GM18502 (cell line): ENCODE measurements at regions not wholly inside any gene's neighbourhood (a gene's known extent, or its start where the extent isn't known, plus 50 kb on each side); places are given as distances from the start of the nearest gene placed in this dataset.

Experiments used
- ATAC-seq: cut with Tn5 transposase; IDR thresholded peaks from one replicate; pipeline ENCODE4 v1.9.1; 2021; ENCODE audit warnings: mild to moderate bottlenecking; ENCODE audit not compliant: unreplicated experiment, poor library complexity

DNA sequence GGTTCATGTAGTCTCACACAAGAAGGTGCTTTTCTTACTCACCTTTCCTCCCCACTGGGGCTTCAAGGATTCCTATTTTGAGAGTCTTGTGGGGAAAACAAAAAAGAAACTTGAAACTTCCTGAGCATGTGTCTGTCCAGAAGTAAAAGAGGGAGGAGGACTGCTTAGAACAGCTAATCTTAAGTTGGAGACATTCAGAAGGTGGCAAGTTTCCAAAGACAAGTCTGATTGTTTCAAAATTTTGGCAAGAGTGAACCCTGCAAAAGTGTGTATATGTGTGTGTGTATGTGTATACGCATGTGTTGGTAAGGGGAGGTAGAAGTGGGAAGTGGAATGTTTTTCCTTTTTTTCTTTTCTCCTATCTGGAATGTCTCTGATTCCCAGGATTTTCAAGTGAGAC is 189.0 kb upstream of the FRMPD4 start:
- ATAC-seq: no peak

DNA sequence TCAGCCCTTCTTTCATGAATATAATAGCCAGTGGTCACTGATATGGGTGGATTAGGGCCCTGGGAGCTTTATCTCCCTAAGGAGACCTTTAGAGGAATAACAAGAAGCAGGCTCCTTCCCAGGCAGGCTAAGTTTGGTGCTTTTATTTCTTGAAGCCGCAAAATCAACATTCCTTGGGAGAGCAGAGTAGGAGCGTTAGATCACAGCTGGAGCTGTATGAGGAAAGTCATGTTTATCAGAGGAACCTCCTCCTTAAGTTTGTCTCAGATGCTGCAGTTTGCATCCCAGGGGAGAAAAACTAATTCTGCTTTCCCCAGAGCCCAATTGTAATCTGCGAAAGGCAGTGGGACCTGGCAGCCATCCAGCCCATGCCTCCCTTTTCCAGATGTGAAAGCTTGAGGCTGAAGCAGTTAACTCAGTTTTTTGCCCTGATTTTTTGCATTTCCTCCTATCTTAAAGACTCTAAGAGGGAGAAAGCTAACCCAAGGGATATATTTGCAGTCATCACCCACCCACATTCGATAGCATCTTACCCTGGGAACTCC is 186.0 kb upstream of the FRMPD4 start:
- no peak for ATAC-seq

DNA sequence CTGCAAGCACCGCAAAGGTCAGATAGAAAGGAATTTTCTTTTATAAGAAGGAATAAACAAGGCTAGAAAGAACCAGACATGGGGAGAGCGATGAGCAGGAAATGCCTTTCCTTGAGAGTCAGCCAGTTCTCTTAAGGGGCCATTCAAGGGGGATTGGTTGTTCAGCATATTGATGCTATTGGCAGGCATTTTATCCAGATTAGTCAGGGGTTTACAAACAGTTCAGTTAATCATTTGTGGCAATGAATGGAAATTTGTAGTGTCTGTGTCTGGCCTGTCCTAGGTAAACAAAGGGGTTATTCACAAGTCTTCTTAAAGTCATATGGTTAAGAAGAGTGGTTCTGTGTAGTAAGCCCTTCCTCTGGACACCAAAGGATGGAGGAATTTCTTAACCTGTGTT is 184.7 kb upstream of the FRMPD4 start:
- ATAC-seq: no peak

DNA sequence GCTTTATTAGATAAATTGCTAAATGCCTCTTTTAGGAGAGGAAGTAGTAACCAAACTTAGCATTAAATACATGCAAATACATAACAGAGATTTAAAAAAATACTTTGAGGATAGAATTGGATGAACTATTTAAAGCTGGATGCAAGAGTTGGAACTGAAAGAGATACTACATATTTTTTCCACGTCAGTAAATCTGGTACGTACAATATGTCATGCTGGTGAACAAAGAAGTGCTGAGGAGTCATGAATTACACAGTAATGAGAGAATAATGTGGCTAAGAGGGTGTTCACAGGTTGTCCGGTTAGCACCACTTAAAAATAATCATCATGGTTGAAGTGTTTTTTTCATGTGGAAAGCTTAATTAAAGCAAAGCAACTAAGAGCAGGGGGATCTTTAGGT is 184.1 kb upstream of the FRMPD4 start:
- no peak for ATAC-seq

DNA sequence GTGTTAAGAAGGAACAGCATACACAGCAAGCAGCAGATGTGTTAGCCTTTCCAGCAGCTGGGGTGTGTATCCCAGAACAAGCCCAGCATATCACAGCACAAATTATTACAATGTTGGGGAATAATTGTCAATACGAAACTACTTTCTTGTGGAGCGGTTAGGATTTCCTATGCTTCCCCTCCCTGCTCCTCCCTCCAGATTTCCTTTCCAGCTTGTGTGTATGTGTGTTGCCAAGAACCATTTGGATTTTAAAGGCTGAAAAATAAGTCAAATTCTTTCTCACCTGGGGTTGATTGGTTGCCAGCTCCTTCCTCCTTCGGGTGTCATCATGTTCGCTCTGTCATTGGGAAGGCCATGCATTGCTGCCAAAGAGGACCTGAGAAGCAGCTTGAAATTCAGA is 178.2 kb upstream of the FRMPD4 start:
- ATAC-seq: no peak

DNA sequence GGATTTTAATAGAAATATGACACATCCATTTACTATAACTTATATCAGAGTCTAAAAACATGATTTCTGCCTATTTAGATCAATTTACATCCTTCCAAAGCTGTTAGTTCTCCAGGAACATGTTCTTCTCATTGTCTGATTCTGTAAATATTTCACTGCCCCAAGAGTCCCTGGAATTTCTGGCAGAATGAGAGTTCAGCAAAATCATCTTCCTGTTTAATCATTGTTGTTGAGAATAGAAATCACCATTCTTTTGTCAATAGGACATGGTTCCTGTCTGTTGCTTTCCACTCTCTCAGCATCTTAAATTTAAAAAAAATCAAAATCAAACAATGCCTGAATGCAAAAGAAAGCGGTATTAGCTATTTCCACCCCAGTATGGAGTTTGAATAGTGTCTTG is 172.8 kb upstream of the FRMPD4 start:
- no peak for ATAC-seq

DNA sequence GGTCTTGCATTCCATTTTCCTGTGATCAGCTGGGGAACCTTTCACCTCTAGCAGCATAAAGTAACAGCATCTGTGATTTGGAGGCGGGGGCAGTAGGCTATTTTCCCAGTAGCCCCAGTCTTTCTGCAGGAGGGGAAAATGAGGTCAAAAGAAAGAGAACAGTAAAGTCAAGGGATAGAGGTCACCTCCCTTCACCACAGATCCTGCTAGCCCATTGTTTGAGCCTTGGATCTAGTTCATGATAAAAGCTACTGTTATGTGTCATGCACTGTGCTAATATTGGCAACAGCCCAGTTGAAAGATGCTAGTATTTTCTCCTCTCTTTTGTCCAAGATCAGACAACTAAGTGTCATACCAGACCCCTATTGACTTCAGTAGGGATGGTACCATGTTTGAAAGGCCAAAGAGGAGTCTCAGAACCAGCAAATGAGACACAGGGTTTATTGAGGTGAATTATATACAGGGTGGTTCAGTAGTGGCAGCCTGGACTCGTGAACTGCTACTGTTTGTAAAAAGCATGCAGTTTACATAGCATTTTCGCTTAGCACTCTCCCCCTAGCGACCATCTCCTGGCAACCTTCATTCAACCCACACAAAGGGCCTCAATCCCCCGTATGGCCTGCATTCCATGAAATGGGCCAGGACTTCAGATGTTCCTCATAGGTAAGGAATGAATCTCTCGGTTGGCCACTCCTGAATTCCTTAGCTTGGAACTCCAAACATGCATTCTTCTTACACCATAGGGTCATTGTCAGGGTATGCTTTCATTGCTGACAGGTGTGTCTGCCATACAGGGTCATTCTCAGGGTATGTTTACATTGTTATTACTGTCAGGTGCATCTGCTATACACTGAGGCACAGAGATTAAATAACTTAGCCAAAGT is 170.0 kb upstream of the FRMPD4 start:
- no peak for ATAC-seq

DNA sequence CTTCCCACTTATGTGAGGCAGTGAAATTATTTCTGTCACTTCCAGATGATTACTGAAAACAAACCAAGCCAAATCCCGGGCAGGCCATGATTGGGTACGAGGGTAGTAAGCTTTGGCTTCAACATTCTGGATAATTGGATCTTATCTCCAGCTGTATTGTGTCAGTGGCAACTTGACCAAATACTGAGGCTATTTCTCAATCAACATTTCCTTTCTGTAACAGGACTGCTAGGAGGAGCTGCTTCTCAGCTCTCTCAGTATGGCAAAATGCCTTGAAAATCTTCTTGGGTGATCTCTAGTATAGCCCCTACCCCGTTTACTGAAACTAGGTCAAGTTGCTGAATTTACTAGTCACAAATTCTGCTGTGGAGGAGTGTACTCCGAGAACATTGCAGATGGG is 169.3 kb upstream of the FRMPD4 start:
- ATAC-seq: no peak

DNA sequence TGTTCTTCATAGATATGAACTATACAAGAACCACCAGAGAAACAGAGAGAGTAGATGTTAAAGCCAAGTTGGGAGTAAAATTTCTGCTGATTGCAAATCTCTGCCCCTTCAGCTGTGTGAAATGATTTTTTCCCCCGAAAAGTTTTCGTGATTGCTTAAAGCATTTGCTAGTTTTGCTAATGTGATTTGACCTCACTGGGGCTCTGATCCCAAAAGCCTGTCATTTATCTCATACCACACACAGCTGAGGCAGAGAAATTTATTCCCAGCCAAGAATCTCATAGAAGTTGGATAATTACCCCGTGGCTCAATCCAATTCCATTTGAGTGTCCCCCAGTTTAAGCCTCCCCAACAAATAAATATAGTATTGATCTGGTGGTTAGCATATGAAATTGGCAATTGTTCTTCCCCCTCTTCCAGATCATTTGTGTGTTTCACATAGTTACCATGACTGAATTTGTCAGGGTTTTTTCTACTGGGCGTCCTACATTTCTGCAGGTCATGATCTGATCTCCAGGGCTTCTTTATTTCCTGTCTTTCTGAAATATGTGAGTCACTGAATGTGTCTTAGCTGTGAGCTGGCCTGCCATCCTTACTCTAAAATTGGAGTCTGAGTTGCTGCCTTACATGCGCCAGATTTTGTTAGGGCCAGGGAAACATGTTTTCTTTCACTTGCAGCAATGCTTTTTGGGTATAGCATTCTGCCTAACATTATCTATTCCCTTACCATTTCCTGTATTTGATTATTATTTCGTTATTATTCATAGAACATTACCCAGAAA is 167.5 kb upstream of the FRMPD4 start:
- no peak for ATAC-seq

DNA sequence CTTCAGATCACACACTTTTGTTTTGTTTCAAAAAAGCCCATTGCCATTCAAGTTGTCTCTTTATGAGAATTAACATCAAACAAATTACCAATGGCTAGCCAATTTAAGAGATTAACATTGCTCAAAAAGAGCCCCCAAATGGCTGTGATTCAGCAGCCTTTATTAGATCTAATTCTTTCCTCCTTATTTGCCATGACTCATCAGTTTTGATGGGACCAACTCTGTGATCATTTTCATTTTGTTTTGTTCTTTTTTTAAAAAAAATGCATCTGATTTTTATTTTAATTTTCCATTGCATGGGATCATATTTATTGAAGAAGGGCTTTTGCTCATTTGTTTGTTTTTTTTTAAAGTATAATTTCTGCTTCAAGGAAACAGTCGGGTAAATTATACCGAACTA is 161.6 kb upstream of the FRMPD4 start:
- ATAC-seq: no peak

DNA sequence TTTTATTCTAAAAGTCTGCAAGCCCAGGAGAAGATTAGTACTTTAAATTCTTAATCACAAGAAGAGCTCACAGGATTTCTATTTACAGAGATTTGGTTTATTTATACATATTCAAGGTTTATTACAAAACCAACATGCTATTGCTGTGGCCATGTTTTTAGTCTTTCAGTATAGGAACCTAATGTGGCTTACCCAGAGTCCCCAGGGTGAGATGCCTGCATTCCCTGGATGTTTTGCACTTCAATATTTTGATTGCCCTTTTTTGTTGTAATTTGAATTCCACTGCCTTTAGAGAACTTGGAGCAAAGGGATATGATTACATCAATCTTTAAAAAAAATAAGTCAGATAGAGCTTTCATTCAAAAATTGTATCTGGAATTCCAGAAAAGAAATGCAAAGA is 146.0 kb upstream of the FRMPD4 start:
- no peak for ATAC-seq

DNA sequence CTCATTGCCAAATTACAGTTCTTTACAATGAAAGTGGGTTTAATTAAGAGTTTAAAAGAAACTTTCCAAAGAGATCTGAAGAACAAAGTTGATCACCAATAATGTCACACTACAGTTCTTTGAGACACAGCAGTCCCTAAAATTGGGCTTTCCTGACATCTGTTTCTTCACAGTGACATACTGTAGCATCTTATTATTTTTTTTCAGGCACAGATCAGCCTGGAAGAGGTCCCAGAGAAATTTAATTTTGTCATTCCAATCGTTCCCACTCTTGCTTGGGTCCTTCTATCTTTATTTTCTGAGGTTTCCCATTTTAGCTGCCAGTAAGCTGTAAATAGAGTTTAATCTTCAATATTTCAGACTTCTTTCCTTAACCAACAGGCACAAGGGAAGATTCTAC is 143.1 kb upstream of the FRMPD4 start:
- no peak for ATAC-seq

DNA sequence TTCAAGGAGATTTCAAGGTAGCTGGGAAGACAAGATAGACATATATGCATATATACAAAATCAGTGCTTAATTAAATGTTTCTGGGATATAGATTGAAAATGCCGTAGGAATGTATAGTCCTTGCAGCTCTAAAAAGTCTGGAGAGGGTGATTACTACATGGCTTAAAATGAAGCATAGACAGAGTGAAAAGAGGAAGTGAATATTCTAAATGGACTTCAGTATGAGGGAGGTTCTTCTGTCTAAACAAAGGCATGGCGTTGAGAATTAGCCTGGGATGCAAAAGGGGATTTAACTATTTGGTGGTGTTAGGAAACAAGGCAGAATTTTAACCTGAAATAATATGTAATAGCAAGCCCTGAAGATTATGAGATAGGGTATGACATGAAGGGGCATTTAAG is 141.5 kb upstream of the FRMPD4 start:
- no peak for ATAC-seq

DNA sequence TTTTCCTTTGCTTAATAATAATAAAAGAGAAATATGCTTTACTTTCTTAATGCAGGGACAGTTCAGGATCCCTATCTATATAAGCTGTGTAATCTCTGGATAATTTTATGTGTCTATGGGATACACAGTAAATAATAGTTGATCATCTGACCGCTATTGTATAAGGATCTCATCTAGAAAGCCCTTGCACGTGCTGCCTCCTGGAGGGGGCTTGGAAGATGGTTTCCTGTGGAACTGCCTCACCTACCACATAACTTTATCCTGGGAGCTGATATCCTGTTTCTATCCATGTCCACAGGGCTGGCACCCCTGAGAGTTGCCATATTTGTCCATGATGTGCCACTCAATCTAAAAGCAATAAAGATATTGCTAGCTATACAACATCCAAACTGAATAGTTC is 139.3 kb upstream of the FRMPD4 start:
- ATAC-seq: no peak

DNA sequence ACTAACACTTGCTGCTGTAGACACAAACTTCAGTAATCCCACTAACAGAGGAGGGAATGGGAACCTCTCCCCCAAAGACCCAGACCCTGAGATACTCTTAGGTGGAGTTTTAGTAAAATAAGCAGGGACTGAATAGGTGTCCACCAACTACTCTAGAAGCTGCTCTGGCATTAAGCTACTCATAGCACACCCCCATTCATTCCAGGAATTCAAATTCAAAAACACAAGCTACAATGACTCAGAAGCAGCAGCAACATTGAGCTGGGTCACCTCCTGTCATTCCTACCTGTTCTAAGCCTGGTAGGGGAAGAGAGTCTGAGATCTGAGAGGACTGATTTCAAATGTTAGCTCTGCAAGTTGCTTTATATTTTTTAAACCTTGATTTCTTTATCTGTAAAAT is 135.4 kb upstream of the FRMPD4 start:
- no peak for ATAC-seq

DNA sequence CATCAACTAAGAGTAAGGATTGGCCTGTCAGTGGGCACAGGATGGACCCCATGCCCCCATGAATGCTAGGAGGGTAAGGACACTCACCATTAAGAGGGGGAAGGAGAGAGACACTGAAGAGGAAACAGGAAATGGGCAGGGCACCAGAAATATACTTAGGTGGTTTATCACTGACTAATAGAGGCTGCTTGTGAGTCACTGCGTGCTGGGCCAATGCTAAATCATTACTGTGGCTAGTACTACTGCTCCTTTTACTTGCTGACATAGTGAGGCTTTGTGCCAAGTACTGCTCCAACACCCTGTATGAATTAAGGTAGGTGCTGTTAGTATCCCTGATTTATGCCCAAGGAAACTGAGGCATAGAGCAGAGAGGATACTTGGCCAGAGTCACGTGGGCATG is 130.4 kb upstream of the FRMPD4 start:
- no peak for ATAC-seq

DNA sequence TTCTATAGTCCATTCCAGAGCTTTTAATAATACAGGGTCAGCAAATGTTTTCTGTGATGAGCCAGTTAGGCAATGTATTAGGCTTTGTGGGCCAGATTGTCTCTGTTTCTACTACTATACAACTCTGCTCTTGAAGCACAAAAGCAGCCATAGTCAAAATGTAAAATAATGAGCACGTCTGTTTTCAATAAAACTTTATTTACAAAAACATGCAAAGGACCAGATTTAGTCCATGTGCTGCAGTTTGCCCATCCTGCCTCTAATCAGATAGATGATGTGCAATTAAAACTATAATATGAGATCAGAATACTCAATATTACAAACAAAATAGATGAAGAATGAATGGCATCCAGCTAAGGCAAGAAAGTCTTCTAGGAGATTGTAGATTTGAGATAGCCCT is 127.8 kb upstream of the FRMPD4 start:
- ATAC-seq: no peak

DNA sequence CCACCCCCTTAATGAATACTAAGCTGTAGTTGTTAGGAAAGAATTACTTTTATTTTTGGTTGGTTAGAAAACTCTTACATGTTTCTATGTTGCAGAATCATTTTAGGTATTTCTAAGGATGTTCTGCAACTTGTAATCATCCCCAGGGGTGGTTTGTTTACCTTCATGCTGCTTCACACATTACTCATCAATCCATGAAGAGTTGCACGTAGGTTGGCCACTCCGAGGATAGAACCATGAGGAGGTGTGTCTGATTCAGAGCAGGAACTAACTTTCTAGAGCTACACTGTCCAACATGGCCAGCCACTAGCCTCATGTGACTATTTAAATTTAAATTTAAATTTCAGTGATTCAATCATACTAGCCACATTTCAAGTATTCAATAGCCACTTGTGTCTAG is 127.2 kb upstream of the FRMPD4 start:
- no peak for ATAC-seq

DNA sequence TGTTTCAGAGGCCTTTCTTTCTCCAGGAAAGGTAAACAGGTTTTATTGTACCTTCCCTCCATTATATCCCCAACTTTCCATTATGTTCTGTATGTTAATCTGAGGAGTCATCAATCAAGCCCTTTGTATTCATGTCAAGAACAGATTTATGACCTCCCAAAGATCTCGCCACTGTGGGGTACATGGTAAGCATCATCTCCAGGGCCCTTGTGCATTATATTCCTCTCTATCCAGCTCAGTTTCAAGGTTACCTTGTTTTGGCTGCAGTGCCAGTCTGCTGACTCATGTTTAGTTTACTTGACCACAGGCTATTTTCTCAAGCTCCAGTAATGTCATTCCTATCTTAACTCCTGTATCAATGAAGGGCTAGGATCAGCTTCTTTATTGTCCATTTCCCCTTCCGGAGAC is 125.1 kb upstream of the FRMPD4 start:
- no peak for ATAC-seq

DNA sequence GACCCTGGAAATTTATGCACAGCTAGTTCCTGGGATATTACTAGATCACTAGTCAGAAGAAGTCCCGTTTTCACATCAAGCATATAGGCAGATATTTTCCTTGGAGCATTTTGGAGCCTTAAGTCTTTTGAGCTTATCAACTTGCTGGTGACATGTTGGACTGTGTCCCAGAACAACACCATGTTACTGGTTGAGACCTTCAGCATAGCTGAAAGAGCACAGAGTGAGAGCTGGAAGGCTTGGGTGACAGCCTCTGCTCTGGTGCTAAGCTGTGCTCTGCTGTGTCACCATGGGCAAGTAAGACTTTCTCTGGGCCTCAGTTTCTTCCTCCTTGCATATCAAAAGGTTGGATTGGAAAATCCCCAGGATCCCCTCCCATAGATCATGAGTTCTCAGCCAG is 116.6 kb upstream of the FRMPD4 start:
- no peak for ATAC-seq

DNA sequence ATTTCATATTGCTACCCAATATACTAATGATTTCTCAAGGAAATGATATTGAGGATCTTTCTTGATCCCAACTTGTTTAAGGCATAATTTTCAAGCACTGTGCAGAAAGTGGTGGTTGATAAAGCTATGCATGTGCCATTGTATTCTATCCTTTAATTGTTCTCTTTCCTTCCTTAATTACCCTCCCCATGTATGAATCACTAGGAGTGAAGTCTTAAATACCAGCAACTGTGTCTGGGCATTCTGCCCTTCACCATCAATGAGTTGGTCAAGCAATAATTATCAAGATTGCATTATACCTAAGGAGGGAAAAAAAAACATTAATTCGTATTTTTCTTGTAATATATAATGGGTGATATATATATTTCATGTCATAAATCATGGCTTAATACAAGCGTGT is 111.8 kb upstream of the FRMPD4 start:
- ATAC-seq: no peak

DNA sequence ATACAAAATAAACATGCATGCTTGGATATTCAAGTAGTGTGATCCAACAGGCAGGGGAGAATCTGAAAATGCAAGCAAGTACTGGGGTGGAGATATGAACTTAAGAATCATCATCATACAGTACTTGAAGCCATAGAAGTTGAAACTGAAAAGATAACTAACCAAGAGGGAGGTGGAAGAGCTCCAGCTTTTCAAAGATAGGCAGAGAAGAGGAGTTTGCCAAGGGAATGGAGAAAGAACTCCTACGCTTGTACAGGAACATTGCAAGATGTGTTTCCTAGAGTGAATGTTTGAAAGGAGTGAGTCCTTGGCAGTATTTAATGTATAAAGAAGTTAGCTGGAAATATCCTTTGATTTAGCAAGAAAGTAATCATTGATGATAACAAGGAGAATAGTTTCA is 106.2 kb upstream of the FRMPD4 start:
- no peak for ATAC-seq
